Raji (cell line): ENCODE measurements at regions not wholly inside any gene's neighbourhood (a gene's known extent, or its start where the extent isn't known, plus 50 kb on each side); places are given as distances from the start of the nearest gene placed in this dataset.

Source experiments
- POLR2A ChIP-seq: IDR thresholded peaks from 2 replicates; pipeline ENCODE4 v1.6.1; 2011; ENCODE audit warnings: low read depth, low read length, control low read depth; ENCODE audit not compliant: insufficient read depth

GRCh38 chr17:30731210-30732132 is 93.0 kb downstream of the CRLF3 start:
- peak; percentile 84 for TF ChIP-seq POLR2A

- no peak for TF ChIP-seq POLR2A
Measured at GRCh38 chr17:30720013-30720471, 104.5 kb downstream of the CRLF3 start.

GRCh38 chr17:30717291-30718098 is 107.0 kb downstream of the CRLF3 start:
- no peak for TF ChIP-seq POLR2A

DNA sequence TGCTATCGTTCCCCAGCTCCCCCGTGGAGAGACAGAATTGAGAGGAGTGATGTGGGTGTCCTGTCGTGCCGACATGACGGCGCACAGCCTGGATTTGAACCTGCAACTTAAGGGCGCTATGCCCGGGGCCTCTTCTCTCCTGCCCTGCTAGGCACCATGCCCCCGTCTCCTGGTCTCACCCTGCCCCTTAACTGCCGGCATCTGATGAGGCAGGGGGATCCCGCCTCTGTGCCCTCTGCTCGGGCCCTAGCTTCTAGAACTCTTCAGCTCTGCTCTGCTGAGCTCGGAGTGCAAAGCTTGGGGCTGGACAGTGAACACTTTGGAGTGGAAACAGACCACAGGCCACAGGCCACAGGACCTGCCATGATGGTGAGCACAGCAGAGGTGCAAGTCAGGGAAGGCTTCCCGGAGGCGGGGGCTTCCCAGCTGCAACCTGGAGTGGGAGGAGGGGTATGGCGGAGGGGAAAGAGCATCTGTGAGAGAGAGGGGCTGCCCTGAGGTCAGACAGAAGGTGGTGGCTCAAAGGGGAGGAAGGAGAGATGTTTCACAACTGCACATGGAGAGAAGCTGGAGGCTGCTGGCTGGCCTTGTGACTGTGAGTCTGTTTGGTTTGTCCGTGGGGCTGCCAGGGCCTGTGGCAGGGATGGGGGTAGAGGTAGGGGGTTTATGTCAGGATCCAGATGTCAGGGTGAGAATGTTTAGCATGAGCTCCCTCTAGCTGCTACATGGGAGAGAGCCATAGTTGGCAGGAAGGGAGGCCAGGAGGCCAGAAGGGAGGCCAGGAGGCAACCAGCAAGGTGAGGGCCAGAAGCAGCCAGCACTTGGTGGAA is 107.8 kb downstream of the CRLF3 start:
- no peak for TF ChIP-seq POLR2A

GRCh38 chr17:30708241-30709078 is 116.0 kb downstream of the CRLF3 start:
- peak; percentile 55 for TF ChIP-seq POLR2A

- no peak for TF ChIP-seq POLR2A
Measured at GRCh38 chr17:30701498-30701989, 122.9 kb downstream of the CRLF3 start.

- no peak for TF ChIP-seq POLR2A
Measured at GRCh38 chr17:30696234-30696633, 128.3 kb downstream of the CRLF3 start.

GRCh38 chr17:30677550-30678249 is 146.8 kb downstream of the CRLF3 start:
- no peak for TF ChIP-seq POLR2A

- TF ChIP-seq POLR2A = no peak
Measured at GRCh38 chr17:30605523-30605922, 128.3 kb downstream of the GOSR1 start.

- no peak for TF ChIP-seq POLR2A
Measured at GRCh38 chr17:30605027-30605426, 127.8 kb downstream of the GOSR1 start.

DNA sequence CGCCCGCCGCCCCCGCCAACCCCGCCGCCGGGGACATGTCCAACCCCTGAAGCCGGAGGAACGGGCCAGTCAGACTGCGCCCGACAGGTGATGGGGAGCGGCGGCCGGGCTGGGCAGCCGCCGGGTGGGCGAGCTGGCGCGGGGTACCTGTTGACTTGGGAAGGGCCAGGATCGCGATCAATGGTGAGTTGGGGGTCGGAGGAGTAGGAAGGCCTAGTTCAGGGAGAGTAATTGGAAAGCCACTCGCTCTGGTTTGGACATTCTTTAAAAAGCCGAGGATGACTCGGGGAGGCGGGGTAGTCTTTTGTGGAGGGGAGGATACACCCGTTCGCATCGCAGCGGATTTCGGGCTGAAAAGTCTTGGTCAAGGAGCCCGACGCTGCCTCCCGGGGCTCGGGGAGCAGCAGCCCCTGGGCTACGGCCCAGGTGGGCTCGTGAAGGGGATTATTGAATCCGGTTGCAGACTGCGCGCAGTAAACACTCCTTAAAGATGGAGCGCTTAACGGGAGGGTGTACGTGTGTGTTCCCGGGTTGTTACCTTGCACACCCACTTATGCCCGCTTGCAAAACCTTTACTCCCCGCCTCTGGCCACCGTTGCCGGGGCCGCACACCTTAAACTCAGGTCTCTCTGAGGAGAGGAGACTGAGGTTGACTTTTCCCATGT is 123.8 kb downstream of the GOSR1 start:
- no peak for TF ChIP-seq POLR2A

DNA sequence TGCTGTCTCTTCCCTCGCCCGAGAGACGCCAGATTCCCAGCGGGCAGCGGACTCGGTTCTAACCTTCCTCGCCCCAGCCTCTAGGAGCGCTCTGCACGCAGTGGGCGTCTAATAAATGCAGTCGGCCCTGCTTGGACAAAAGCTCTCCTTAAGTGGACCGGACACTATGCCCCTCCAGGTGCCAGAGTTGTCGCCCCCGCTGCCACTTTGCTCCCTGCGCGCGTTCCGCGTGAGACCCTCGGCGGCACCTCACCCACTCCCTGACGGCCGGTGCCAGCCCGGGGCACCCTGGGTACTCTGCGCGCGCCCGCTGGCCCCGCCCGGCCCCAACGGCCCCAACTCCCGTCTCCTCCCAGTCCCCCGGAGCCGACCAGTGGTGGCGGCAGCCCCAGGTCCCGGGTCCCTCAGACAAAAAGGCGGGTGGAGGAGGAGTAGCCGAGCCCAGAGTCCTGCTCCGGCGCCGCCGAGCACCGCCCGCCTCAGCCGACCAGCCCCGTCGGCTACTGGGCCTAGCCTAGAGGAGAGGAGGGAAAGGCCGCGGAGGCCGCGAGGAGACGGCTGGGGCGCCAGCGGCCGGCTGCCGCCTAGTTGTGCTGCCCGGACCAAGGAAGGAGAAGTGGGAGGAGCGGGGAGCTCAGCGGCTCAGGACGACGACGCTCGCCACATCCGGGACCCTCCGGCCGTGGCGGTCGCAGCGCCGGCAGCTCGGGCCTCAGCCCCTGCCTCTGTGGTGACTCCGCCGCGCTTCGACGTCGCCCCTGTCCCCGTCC is 123.0 kb downstream of the GOSR1 start:
- peak; percentile 87 for TF ChIP-seq POLR2A

GRCh38 chr17:30599428-30600059 is 122.3 kb downstream of the GOSR1 start:
- TF ChIP-seq POLR2A = no peak
